Brain microvascular endothelial cell (primary cell): ENCODE measurements at regions not wholly inside any gene's neighbourhood (a gene's known extent, or its start where the extent isn't known, plus 50 kb on each side); places are given as distances from the start of the nearest gene placed in this dataset.

Experiments used
- DNase-seq: peaks from one replicate; pipeline ENCODE4 v3.0.0-alpha.2; 2020
- H3K27ac ChIP-seq: fragments of 250-450 bp; sonication (Bioruptor Pico); 2 replicates; pipeline ENCODE4 v1.5.1; 2020; ENCODE audit warnings: mild to moderate bottlenecking, moderate library complexity
- H3K27me3 ChIP-seq: fragments of 250-450 bp; sonication (Bioruptor Pico); replicated peaks from 2 replicates; pipeline ENCODE4 v1.5.1; 2020; ENCODE audit warnings: mild to moderate bottlenecking
- H3K36me3 ChIP-seq: fragments of 250-450 bp; sonication (Bioruptor Pico); replicated peaks from 2 replicates; pipeline ENCODE4 v1.5.1; 2020; ENCODE audit warnings: mild to moderate bottlenecking
- H3K4me3 ChIP-seq: 2 replicates; pipeline ENCODE4 v1.5.1; 2011; ENCODE audit warnings: low read depth, mild to moderate bottlenecking, control low read depth, low read length, moderate library complexity
- in situ Hi-C: cut with HindIII; loops from 2 replicates; pipeline ENCODE4 v1.10.0; 2017; ENCODE audit warnings: low sequenced_read_pairs, low pct_ligation_motif_present
- TF ChIP-seq, protein P1 (sequence below): IDR thresholded peaks from 2 replicates; pipeline ENCODE4 v1.5.1; 2011; ENCODE audit warnings: low read depth, mild to moderate bottlenecking, moderate library complexity, low read length, control low read depth, inconsistent platforms; ENCODE audit errors: missing control alignments

DNA sequence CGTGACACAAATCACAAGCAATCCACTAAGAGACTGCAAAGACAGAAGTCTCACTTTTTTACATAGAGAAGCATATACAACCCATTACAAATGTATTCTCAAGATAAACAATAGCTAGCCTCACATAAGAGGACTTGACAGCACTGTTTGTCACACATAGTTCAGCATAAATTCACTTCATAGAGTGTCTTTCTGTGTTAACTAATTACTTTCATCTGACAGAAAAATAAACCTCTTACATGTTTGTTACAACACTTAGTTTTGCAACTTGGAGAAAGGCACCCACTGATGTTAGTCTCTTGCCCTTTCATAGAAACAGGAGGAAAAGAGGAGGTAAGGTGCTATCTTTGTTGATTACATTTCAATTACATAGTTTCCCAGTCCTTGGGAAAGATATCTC is 2221.9 kb upstream of the RAG2 start:
- no peak overlapping the region for H3K4me3 ChIP-seq
- no peak overlapping the region for H3K27ac ChIP-seq
- no peak for DNase-seq
- H3K36me3 ChIP-seq = no peaks in the 10 kb centered on the region
- in situ Hi-C loops = no loop called here
- H3K27me3 ChIP-seq = no peaks in the 10 kb centered on the region
- TF ChIP-seq, protein P1, sequence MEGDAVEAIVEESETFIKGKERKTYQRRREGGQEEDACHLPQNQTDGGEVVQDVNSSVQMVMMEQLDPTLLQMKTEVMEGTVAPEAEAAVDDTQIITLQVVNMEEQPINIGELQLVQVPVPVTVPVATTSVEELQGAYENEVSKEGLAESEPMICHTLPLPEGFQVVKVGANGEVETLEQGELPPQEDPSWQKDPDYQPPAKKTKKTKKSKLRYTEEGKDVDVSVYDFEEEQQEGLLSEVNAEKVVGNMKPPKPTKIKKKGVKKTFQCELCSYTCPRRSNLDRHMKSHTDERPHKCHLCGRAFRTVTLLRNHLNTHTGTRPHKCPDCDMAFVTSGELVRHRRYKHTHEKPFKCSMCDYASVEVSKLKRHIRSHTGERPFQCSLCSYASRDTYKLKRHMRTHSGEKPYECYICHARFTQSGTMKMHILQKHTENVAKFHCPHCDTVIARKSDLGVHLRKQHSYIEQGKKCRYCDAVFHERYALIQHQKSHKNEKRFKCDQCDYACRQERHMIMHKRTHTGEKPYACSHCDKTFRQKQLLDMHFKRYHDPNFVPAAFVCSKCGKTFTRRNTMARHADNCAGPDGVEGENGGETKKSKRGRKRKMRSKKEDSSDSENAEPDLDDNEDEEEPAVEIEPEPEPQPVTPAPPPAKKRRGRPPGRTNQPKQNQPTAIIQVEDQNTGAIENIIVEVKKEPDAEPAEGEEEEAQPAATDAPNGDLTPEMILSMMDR = no peak

DNA sequence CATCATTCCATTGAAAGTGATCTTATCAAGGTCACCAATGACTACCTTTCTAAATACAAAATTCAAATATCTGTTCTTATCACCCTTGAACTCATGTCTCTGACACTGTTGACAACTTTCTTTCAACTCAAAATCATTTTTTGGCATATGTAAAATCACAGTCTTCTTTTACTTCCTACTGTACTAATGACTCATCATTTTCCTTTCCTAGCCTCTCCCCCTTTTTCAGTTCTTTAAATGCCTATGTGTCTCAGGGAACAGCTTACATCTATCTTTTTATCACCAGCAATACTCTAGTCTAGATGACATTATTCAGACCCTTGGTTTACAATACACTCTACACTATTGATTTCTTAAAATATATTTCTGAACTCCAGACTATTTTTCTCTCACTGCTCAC is 2220.7 kb upstream of the RAG2 start:
- TF ChIP-seq, protein P1 = no peak
- H3K27me3 ChIP-seq = no peaks in the 10 kb centered on the region
- no peak for DNase-seq
- no peaks in the 10 kb centered on the region for H3K36me3 ChIP-seq
- in situ Hi-C loops = no loop called here
- no peak overlapping the region for H3K4me3 ChIP-seq
- no peak overlapping the region for H3K27ac ChIP-seq

DNA sequence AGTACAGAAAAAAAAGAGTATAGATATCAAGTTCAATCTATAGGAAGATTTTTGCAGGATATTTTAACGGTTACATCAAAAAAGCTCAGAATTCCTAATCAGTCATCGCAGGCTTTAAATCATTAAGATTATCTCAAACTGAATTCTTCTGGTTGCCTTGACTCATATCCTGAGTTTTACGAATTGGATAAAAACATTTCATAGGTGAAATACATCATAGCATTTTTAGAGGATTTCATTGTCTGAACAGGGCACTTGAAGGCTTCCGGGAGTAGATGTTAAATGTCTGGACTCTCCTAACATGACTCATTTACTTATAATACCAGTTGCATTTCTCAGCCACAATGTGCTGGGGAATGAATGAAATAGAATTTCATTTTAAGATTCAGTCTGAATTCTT is 2216.6 kb upstream of the RAG2 start:
- H3K27ac ChIP-seq = no peak overlapping the region
- TF ChIP-seq, protein P1 = no peak
- H3K27me3 ChIP-seq = no peaks in the 10 kb centered on the region
- no peak for DNase-seq
- no peaks in the 10 kb centered on the region for H3K36me3 ChIP-seq
- H3K4me3 ChIP-seq = no peak overlapping the region
- in situ Hi-C loops = no loop called here

DNA sequence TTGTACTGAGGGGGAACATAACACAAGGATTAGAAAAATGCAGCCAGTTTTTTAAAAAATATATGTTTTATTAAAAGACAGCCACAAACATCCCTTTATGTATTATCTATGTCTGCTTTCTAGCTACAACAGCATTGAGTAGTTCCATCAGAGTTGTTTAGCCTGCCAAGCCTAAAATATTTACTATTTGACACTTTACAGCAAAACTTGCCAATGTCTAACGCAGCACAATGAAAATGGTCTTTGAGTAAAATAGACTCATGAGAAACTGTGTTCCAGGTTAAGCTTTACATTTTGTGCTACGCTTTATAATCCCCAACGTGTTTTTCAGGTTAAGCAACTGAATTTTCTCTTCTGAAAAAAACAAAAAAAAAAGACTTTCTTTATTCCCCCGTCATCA is 2211.5 kb upstream of the RAG2 start:
- no peaks in the 10 kb centered on the region for H3K27me3 ChIP-seq
- no peak overlapping the region for H3K27ac ChIP-seq
- no peak for DNase-seq
- TF ChIP-seq, protein P1 = no peak
- no peak overlapping the region for H3K4me3 ChIP-seq
- in situ Hi-C loops = no loop called here
- no peaks in the 10 kb centered on the region for H3K36me3 ChIP-seq

DNA sequence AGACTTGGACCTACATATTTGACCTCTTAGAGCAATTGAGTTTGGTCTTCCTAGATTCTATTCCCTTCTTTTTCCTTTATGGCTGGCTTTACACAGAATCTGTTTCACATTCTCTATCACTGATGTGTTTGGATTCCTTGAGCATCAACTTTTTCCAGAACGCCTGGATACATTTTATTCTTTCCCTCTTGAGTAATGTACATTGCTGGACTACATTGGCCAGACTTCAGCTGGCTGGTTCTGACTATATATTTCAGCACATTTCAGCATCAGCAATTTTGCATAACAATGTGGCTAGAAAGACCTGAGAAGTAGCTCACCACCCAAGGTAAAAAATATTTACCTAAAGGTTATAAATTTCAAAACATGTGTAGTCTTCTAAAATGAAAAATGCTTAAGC is 2198.2 kb upstream of the RAG2 start:
- in situ Hi-C loops = no loop called here
- no peak for DNase-seq
- TF ChIP-seq, protein P1 = no peak

DNA sequence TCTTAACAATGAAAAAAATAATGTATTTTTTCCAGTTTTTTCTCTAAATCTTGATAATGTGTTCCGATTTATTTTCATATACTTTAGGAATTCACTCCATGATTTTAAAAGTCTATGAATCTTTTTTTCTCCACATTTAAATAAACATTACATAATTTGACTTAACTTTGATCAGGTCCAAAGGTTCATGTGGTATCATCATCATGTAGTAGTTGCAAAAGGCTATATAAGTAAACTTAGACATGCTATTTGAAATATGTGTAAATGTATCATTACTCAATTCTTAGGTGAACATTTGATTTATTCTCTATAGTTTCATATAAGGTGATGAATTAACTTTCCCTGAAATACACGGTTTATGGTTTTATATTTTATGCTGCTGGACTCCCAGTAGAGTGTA is 2197.0 kb upstream of the RAG2 start:
- in situ Hi-C loops = no loop called here
- TF ChIP-seq, protein P1 = no peak
- DNase-seq = no peak
- no peak overlapping the region for H3K4me3 ChIP-seq
- H3K36me3 ChIP-seq = no peaks in the 10 kb centered on the region
- H3K27ac ChIP-seq = no peak overlapping the region
- H3K27me3 ChIP-seq = no peaks in the 10 kb centered on the region

More for the DNA sequence above, 2198.2 kb upstream of the RAG2 start:
- H3K27me3 ChIP-seq = no peaks in the 10 kb centered on the region
- no peak overlapping the region for H3K4me3 ChIP-seq
- H3K36me3 ChIP-seq = no peaks in the 10 kb centered on the region
- H3K27ac ChIP-seq = no peak overlapping the region
